SK-N-SH (cell line): ENCODE measurements at regions not wholly inside any gene's neighbourhood (a gene's known extent, or its start where the extent isn't known, plus 50 kb on each side); places are given as distances from the start of the nearest gene placed in this dataset.

Experiments
- CTCF ChIA-PET: fragments of 300-600, 350-600 bp; formaldehyde crosslinking; extraction: SDS; loops from one replicate; lab custom pipeline; 2021; lab: Yijun Ruan, JAX
- POLR2A ChIA-PET: fragments of 350-600 bp; sonication (Branson Sonifier 250); formaldehyde crosslinking; extraction: SDS; loops from one replicate; lab custom pipeline; 2020; ENCODE audit warnings: antibody characterized with exemption, inconsistent platforms; lab: Yijun Ruan, JAX
- DNase-seq: peaks from one replicate; pipeline ENCODE4 v3.0.0; 2012
- H2AFZ ChIP-seq: fragments of 200-600 bp; sonication (generic); 2 replicates; pipeline ENCODE4 v1.8.1; 2016; ENCODE audit warnings: antibody characterized with exemption, mild to moderate bottlenecking, low read depth
- H3F3A ChIP-seq: fragments of 200-600 bp; sonication (generic); replicated peaks from 2 replicates; pipeline ENCODE3; 2016; ENCODE audit warnings: antibody characterized with exemption, mild to moderate bottlenecking; ENCODE audit not compliant: insufficient read depth
- H3K27ac ChIP-seq, 2 experiments: fragments of 200-500 bp in 1 of 2; fragments of 200-600 bp in 1 of 2; sonication (Bioruptor generic) in 1 of 2; sonication (generic), shearing (Covaris generic) in 1 of 2; 2 replicates each; pipeline versions ENCODE4 v1.5.1 to v1.6.1; 2014 to 2016; ENCODE audit warnings: low read depth in 2 of 2, inconsistent platforms in 1 of 2, low read length in 1 of 2, mild to moderate bottlenecking in 1 of 2, mixed read lengths in 1 of 2
- H3K27me3 ChIP-seq: fragments of 200-600 bp; sonication (generic), shearing (Covaris generic); 2 replicates; pipeline ENCODE4 v1.6.1; 2016; ENCODE audit warnings: mixed run types; ENCODE audit not compliant: insufficient read depth
- H3K36me3 ChIP-seq, 2 experiments: fragments of 200-500 bp in 1 of 2; fragments of 200-600 bp in 1 of 2; sonication (Bioruptor generic) in 1 of 2; sonication (generic) in 1 of 2; replicated peaks in 1 of 2; 2 replicates each; pipeline versions ENCODE3 to v1.5.1; 2014 to 2016; ENCODE audit warnings: low read length in 1 of 2, mild to moderate bottlenecking in 1 of 2; ENCODE audit not compliant: insufficient read depth in 2 of 2, control insufficient read depth in 1 of 2
- H3K4me1 ChIP-seq, 2 experiments: fragments of 200-500 bp in 1 of 2; fragments of 200-600 bp in 1 of 2; sonication (Bioruptor generic) in 1 of 2; sonication (generic), shearing (Covaris generic) in 1 of 2; 2 replicates each; pipeline versions ENCODE4 v1.5.1 to v1.6.1; 2014 to 2016; ENCODE audit warnings: low read depth in 1 of 2, low read length in 1 of 2, mixed run types in 1 of 2; ENCODE audit not compliant: insufficient read depth in 2 of 2, control insufficient read depth in 1 of 2
- H3K4me2 ChIP-seq: fragments of 200-600 bp; sonication (generic), shearing (Covaris generic); 2 replicates; pipeline ENCODE4 v1.6.1; 2017; ENCODE audit warnings: mixed run types
- H3K4me3 ChIP-seq, 2 experiments: fragments of 200-500 bp in 1 of 2; fragments of 200-600 bp in 1 of 2; sonication (Bioruptor generic) in 1 of 2; sonication (generic), shearing (Covaris generic) in 1 of 2; 2 replicates each; pipeline versions ENCODE4 v1.5.1 to v1.8.1; 2014 to 2016; ENCODE audit warnings: low read depth in 2 of 2, inconsistent platforms in 1 of 2, low read length in 1 of 2, mild to moderate bottlenecking in 1 of 2, mixed read lengths in 1 of 2, moderate library complexity in 1 of 2
- H3K79me2 ChIP-seq: fragments of 200-600 bp; sonication (generic); 2 replicates; pipeline ENCODE4 v1.8.1; 2017; ENCODE audit warnings: mild to moderate bottlenecking; ENCODE audit not compliant: insufficient read depth
- H3K9ac ChIP-seq: fragments of 200-600 bp; sonication (generic); 2 replicates; pipeline ENCODE4 v1.6.1; 2017; ENCODE audit warnings: mixed run types
- H3K9me2 ChIP-seq: fragments of 200-600 bp; sonication (generic); 2 replicates; pipeline ENCODE4 v1.6.1; 2017; ENCODE audit warnings: mixed run types
- H3K9me3 ChIP-seq: fragments of 200-600 bp; sonication (generic); 2 replicates; pipeline ENCODE4 v1.6.1; 2017; ENCODE audit warnings: mixed run types, mild to moderate bottlenecking, moderate library complexity
- H4K20me1 ChIP-seq: fragments of 200-600 bp; sonication (generic); 2 replicates; pipeline ENCODE4 v1.6.1; 2017; ENCODE audit warnings: mild to moderate bottlenecking, mixed run types; ENCODE audit not compliant: insufficient read depth
- EZH2phosphoT487 ChIP-seq: fragments of 200-600 bp; sonication (generic); IDR thresholded peaks from 2 replicates; pipeline ENCODE4 v1.6.1; 2017; ENCODE audit warnings: low read depth, mixed run types, mild to moderate bottlenecking, antibody characterized with exemption, moderate library complexity, borderline replicate concordance
- FOXJ3 ChIP-seq: sonication (generic); formaldehyde crosslinking; IDR thresholded peaks from 2 replicates; pipeline ENCODE4 v1.5.1; 2020; ENCODE audit warnings: mild to moderate bottlenecking, missing genetic modification reagents
- NFIC ChIP-seq: IDR thresholded peaks from 2 replicates; pipeline ENCODE4 v1.4.0; 2012; ENCODE audit warnings: borderline replicate concordance
- RCOR1 ChIP-seq: fragments of 150-350 bp; IDR thresholded peaks from 2 replicates; pipeline ENCODE4 v1.6.1; 2017; ENCODE audit warnings: antibody characterized with exemption, low read length
- SMC3 ChIP-seq: IDR thresholded peaks from 2 replicates; pipeline ENCODE4 v1.6.1; 2012; ENCODE audit warnings: low read depth, low read length, improper control_type of control experiment
- TCF12 ChIP-seq: IDR thresholded peaks from 2 replicates; pipeline ENCODE4 v1.4.0; 2012
- WGBS: methylation state at CpG from one replicate; pipeline ENCODE4 v1.1.6; 2017; ENCODE audit warnings: low lambda C conversion rate; 5-methylcytosine and 5-hydroxymethylcytosine counted together
- TF ChIP-seq, protein P1 (sequence below): fragments of 200-600 bp; sonication (generic); IDR thresholded peaks from 2 replicates; pipeline ENCODE4 v1.6.1; 2017; ENCODE audit warnings: antibody characterized with exemption, mild to moderate bottlenecking, moderate library complexity
- TF ChIP-seq, protein P2 (sequence below): IDR thresholded peaks from 2 replicates; pipeline ENCODE4 v1.4.0; 2012; ENCODE audit warnings: low read depth
- TF ChIP-seq, protein P3 (sequence below): fragments of 150-350 bp; IDR thresholded peaks from 2 replicates; pipeline ENCODE4 v1.6.1; 2017; ENCODE audit warnings: antibody characterized with exemption, low read length, low read depth, borderline replicate concordance
- TF ChIP-seq, protein P4 (sequence below): IDR thresholded peaks from 2 replicates; pipeline ENCODE4 v1.4.0; 2012; ENCODE audit warnings: low read depth, borderline replicate concordance

- Histone ChIP-seq H3K27me3 (no peaks in the 10 kb centered on the region), H3K4me1 (no peaks in the 10 kb centered on the region), H3F3A (no peaks in the 10 kb centered on the region), H3K4me2 (no peak overlapping the region), H3K9me2 (no peaks in the 10 kb centered on the region), H3K36me3 (no peaks in the 10 kb centered on the region), H3K79me2 (no peaks in the 10 kb centered on the region), H4K20me1 (no peaks in the 10 kb centered on the region), H3K4me3 (no peak overlapping the region), H3K9ac (no peak overlapping the region), H2AFZ (no peak overlapping the region), H3K9me3 (no peaks in the 10 kb centered on the region), H3K27ac (no peak overlapping the region)
- POLR2A ChIA-PET: no interaction called here
- WGBS: 57% methylated on average over 2 of the region's 2 CpGs
- DNase-seq: no peak
- TF ChIP-seq RCOR1: no peak
- CTCF ChIA-PET: no interaction called here
Observed at GRCh38 chr1:187816646-187817045, 987.9 kb downstream of the PLA2G4A start.

DNA sequence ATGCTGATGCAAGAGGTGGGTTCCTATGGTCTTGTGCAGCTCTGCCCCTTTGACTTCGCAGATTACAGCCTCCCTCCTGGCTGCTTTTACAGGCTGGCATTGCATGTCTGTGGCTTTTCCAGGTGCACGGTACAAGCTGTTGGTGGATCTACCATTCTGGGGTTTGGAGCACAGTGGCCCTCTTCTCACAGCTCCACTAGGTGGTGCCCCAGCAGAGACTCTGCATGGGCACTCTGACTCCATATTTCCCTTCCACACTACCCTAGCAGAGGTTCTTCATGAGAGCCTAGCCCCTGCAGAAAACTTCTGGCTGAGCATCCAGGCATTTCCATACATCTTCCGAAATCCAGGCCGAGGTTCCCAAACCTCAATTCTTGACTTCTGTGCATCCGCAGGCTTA is 989.0 kb downstream of the PLA2G4A start:
- ChIA-PET CTCF (no interaction called here), POLR2A (no interaction called here)
- H3K4me3 ChIP-seq: no peak overlapping the region
- no peaks in the 10 kb centered on the region for H3K9me2 ChIP-seq
- 79% methylated on average over 3 of the region's 5 CpGs for WGBS
- H3K9ac ChIP-seq: no peak overlapping the region
- 0 out of 2 replicates have a peak, but pooled peaks cover 3% of the 10 kb centered on the region for H3K9me3 ChIP-seq
- H3K4me2 ChIP-seq: no peak overlapping the region
- DNase-seq: no peak
- no peaks in the 10 kb centered on the region for H3K27me3 ChIP-seq
- no peak overlapping the region for H2AFZ ChIP-seq
- TF ChIP-seq, protein P1, sequence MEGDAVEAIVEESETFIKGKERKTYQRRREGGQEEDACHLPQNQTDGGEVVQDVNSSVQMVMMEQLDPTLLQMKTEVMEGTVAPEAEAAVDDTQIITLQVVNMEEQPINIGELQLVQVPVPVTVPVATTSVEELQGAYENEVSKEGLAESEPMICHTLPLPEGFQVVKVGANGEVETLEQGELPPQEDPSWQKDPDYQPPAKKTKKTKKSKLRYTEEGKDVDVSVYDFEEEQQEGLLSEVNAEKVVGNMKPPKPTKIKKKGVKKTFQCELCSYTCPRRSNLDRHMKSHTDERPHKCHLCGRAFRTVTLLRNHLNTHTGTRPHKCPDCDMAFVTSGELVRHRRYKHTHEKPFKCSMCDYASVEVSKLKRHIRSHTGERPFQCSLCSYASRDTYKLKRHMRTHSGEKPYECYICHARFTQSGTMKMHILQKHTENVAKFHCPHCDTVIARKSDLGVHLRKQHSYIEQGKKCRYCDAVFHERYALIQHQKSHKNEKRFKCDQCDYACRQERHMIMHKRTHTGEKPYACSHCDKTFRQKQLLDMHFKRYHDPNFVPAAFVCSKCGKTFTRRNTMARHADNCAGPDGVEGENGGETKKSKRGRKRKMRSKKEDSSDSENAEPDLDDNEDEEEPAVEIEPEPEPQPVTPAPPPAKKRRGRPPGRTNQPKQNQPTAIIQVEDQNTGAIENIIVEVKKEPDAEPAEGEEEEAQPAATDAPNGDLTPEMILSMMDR: peak; percentile 15
- no peak for TF ChIP-seq FOXJ3 (CRISPR knock-in tag)
- no peaks in the 10 kb centered on the region for H3K79me2 ChIP-seq
- no peaks in the 10 kb centered on the region for H3K36me3 ChIP-seq
- no peaks in the 10 kb centered on the region for H3K4me1 ChIP-seq
- no peaks in the 10 kb centered on the region for H4K20me1 ChIP-seq
- no peak overlapping the region for H3K27ac ChIP-seq
- no peaks in the 10 kb centered on the region for H3F3A ChIP-seq

GRCh38 chr1:187819086-187819485 is 990.3 kb downstream of the PLA2G4A start:
- Histone ChIP-seq H3F3A (no peaks in the 10 kb centered on the region), H3K27ac (no peak overlapping the region), H3K36me3 (no peaks in the 10 kb centered on the region), H2AFZ (no peak overlapping the region), H3K9ac (no peak overlapping the region), H3K79me2 (no peaks in the 10 kb centered on the region), H3K4me2 (no peak overlapping the region), H3K9me2 (no peaks in the 10 kb centered on the region), H3K27me3 (no peaks in the 10 kb centered on the region)
- 31% methylated on average over 5 of the region's 5 CpGs for WGBS
- CTCF ChIA-PET: no interaction called here
- no peak for DNase-seq
- no peak for TF ChIP-seq NFIC
- no peak for TF ChIP-seq RCOR1
- TF ChIP-seq, protein P2, sequence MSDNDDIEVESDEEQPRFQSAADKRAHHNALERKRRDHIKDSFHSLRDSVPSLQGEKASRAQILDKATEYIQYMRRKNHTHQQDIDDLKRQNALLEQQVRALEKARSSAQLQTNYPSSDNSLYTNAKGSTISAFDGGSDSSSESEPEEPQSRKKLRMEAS: no peak
- TF ChIP-seq, protein P3, sequence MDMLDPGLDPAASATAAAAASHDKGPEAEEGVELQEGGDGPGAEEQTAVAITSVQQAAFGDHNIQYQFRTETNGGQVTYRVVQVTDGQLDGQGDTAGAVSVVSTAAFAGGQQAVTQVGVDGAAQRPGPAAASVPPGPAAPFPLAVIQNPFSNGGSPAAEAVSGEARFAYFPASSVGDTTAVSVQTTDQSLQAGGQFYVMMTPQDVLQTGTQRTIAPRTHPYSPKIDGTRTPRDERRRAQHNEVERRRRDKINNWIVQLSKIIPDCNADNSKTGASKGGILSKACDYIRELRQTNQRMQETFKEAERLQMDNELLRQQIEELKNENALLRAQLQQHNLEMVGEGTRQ: no peak
- TF ChIP-seq, protein P4, sequence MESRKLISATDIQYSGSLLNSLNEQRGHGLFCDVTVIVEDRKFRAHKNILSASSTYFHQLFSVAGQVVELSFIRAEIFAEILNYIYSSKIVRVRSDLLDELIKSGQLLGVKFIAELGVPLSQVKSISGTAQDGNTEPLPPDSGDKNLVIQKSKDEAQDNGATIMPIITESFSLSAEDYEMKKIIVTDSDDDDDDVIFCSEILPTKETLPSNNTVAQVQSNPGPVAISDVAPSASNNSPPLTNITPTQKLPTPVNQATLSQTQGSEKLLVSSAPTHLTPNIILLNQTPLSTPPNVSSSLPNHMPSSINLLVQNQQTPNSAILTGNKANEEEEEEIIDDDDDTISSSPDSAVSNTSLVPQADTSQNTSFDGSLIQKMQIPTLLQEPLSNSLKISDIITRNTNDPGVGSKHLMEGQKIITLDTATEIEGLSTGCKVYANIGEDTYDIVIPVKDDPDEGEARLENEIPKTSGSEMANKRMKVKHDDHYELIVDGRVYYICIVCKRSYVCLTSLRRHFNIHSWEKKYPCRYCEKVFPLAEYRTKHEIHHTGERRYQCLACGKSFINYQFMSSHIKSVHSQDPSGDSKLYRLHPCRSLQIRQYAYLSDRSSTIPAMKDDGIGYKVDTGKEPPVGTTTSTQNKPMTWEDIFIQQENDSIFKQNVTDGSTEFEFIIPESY: no peak
- TF ChIP-seq TCF12: no peak
- no peak for TF ChIP-seq SMC3
- TF ChIP-seq EZH2phosphoT487: no peak
- no peak for TF ChIP-seq FOXJ3 (CRISPR knock-in tag)
- TF ChIP-seq, protein P1: no peak
- TF ChIP-seq, all 33 proteins: peak for 0
- Histone ChIP-seq H3K9me3 (0 out of 2 replicates have a peak, but pooled peaks cover 3% of the 10 kb centered on the region), H3K4me3 (no peak overlapping the region), H4K20me1 (no peaks in the 10 kb centered on the region), H3K4me1 (no peaks in the 10 kb centered on the region)
- POLR2A ChIA-PET: no interaction called here
